ENCODE measurements at regions not wholly inside any gene's neighbourhood (a gene's known extent, or its start where the extent isn't known, plus 50 kb on each side); places are given as distances from the start of the nearest gene placed in this dataset.

DNA sequence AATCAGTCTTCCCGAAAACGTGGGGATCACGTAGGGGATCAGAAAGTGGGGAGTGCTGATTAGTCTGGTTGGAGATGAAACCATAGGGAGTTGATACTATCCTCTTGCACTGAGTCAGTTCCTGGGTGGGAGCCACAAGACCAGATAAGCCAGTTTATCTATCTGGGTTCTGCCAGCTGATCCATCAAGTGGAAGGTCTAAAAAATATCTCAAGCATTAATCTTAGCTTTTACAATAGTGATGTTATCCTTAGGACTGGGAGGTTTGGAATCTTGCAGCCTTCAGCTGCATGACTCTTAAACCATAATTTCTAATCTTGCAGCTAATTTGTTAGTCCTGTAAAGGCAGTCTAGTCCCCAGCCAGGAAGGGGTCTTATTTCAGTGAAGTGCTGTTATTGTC is 2474.2 kb downstream of the PCDH9 start:
- no peaks in the 10 kb centered on the region for H3K9me3 ChIP-seq
- H3K4me3 ChIP-seq (replicated peaks in 1 of 3): no peak overlapping the region
- no peaks in the 10 kb centered on the region for H3K27me3 ChIP-seq
- no peaks in the 10 kb centered on the region for H3K36me3 ChIP-seq
- DNase-seq: no peak
- intact Hi-C loops (cut with DNase I): no loop called here
- 79 to 80% methylated on average over 3 of the region's 3 CpGs for WGBS, 2 donors
- H3K27ac ChIP-seq: no peak overlapping the region
- TF ChIP-seq, protein P1, sequence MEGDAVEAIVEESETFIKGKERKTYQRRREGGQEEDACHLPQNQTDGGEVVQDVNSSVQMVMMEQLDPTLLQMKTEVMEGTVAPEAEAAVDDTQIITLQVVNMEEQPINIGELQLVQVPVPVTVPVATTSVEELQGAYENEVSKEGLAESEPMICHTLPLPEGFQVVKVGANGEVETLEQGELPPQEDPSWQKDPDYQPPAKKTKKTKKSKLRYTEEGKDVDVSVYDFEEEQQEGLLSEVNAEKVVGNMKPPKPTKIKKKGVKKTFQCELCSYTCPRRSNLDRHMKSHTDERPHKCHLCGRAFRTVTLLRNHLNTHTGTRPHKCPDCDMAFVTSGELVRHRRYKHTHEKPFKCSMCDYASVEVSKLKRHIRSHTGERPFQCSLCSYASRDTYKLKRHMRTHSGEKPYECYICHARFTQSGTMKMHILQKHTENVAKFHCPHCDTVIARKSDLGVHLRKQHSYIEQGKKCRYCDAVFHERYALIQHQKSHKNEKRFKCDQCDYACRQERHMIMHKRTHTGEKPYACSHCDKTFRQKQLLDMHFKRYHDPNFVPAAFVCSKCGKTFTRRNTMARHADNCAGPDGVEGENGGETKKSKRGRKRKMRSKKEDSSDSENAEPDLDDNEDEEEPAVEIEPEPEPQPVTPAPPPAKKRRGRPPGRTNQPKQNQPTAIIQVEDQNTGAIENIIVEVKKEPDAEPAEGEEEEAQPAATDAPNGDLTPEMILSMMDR (IDR thresholded peaks at IDR 0.05): no peak
- TF ChIP-seq POLR2A (IDR thresholded peaks at IDR 0.05): no peak
- H3K4me1 ChIP-seq: no peaks in the 10 kb centered on the region

DNA sequence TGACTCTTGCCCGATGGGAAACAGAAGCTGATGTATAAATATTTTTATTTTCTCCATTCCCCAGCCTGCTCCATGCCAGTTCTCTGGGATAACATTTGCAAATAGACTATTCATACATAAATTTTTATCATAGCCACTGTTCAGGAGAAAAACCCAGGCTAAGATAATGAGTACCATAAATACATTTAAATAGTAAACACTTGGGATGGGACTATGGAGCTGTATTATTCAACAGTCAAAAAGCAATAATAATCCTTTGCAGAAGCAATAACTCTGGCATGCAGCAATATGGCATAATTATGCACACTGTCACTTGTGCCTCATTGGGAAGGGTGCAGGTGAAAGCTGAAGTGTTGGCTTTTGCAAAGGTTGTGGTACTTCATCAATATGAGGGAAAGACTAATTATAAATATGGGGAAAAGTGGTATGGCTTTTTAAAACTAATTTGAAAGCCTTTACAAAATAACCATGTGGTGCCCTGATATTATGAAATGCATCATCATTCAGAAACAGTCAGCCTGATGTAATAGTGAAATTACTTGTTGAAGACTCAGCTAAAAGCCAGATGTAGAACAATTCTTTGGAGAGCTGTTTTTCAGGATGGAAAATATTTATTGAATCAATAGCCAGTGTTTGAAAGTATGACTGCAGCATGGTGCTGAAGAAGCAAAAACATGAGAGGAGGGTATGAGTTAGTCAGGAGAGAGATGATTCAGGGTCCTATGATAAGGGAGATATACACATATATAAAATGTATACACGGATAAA is 2476.7 kb downstream of the PCDH9 start:
- no peak overlapping the region for H3K4me3 ChIP-seq (replicated peaks in 1 of 3)
- H3K27me3 ChIP-seq: no peaks in the 10 kb centered on the region
- no peak overlapping the region for H3K27ac ChIP-seq
- no peaks in the 10 kb centered on the region for H3K4me1 ChIP-seq
- no peaks in the 10 kb centered on the region for H3K9me3 ChIP-seq
- no peak for DNase-seq
- no peak for TF ChIP-seq POLR2A (IDR thresholded peaks at IDR 0.05)
- TF ChIP-seq, protein P1 (IDR thresholded peaks at IDR 0.05): no peak
- intact Hi-C loops (cut with DNase I): no loop called here
- WGBS, 2 donors: 75 to 79% methylated on average over 2 of the region's 2 CpGs
- H3K36me3 ChIP-seq: no peaks in the 10 kb centered on the region

DNA sequence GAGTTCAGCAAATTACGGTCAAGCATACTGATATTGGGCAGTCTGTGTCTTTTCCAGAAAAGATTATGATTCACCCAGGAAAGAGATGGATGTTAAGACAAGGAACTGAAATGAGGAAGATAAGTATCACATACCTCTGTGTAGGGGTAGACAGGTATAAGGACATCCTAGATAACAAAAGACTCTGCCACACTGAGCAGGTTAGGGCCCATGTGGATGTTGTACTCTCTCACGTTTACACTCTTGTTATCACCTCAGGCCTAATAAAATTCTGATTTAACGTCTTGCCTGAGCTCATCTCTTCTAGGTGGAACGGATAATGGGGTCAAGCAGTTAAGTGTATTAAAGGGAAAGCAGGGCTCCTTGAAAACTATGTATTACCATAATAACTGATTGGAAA is 2480.8 kb downstream of the PCDH9 start:
- Histone ChIP-seq H3K4me3 (replicated peaks in 1 of 3) (no peak overlapping the region), H3K36me3 (no peaks in the 10 kb centered on the region), H3K27me3 (no peaks in the 10 kb centered on the region), H3K9me3 (no peaks in the 10 kb centered on the region), H3K27ac (no peak overlapping the region), H3K4me1 (no peaks in the 10 kb centered on the region)
- 83 to 85% methylated on average over 4 of the region's 4 CpGs for WGBS, 2 donors
- no peak for TF ChIP-seq POLR2A (IDR thresholded peaks at IDR 0.05)
- intact Hi-C loops (cut with DNase I): no loop called here
- no peak for DNase-seq

DNA sequence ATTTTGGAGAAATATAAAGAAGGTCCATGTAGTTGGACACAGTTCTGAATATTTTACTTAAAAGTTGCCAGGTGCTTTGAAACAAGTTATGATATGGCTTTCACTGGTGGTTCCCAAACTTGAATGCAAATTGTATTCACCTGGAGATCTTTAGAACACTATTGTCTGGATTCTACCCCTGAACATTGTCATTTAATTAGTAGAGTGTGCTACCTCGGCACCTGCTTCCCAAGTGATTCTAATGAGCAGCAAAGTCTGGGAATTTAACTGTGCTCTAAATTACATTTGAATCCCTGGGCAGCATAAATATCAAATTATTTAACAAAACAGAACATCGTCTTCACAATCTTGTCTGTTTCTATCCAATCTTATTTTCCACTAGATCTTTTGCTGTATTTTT is 2483.3 kb downstream of the PCDH9 start:
- no peak for TF ChIP-seq POLR2A (IDR thresholded peaks at IDR 0.05)
- TF ChIP-seq, protein P1 (IDR thresholded peaks at IDR 0.05): no peak
- Histone ChIP-seq H3K27me3 (no peaks in the 10 kb centered on the region), H3K9me3 (no peaks in the 10 kb centered on the region), H3K27ac (no peak overlapping the region), H3K4me3 (replicated peaks in 1 of 3) (no peak overlapping the region), H3K4me1 (no peaks in the 10 kb centered on the region), H3K36me3 (no peaks in the 10 kb centered on the region)
- intact Hi-C loops (cut with DNase I): no loop called here
- WGBS, 2 donors: 87 to 90% methylated on average over 2 of the region's 2 CpGs
- DNase-seq: no peak

DNA sequence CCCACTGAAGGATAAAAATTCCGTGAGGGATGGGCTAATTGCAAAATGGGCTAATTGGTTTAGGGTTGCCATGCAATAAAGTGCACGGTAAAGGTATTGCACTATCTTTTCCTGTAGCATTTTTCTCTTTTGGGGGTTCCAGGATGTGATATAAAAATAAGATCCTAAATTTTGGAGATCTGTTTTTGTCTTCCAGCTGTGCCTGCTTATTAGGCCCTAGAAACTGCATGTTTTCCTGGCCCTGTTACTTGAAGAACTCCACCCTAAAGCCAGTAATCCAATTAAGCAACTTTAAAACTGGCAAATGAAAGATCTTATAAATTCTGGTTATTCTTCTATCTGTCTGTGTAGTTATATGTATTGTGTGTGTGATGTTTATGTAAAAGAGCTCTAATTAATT is 2489.6 kb downstream of the PCDH9 start:
- H3K36me3 ChIP-seq: no peaks in the 10 kb centered on the region
- H3K27ac ChIP-seq: no peak overlapping the region
- whole genome bisulfite sequencing, 2 donors: 80 to 84% methylated on average over 2 of the region's 2 CpGs

More for the DNA sequence above, 2489.6 kb downstream of the PCDH9 start:
- intact Hi-C loops (cut with DNase I): no loop called here
- H3K27me3 ChIP-seq: no peaks in the 10 kb centered on the region
- DNase-seq: no peak
- TF ChIP-seq, protein P1 (IDR thresholded peaks at IDR 0.05): no peak
- TF ChIP-seq POLR2A (IDR thresholded peaks at IDR 0.05): no peak
- H3K4me1 ChIP-seq: no peaks in the 10 kb centered on the region
- H3K4me3 ChIP-seq (replicated peaks in 1 of 3): no peak overlapping the region
- H3K9me3 ChIP-seq: no peaks in the 10 kb centered on the region
